Suppressor macrophage (primary cell): ENCODE measurements at regions not wholly inside any gene's neighbourhood (a gene's known extent, or its start where the extent isn't known, plus 50 kb on each side); places are given as distances from the start of the nearest gene placed in this dataset.
A peak's percentile ranks its signal among the peaks of the same experiment; 100 is the strongest.
"Not testable (repeated sequence)": the region's sequence is repeated elsewhere in the genome, so short reads cannot be mapped to it uniquely, and the experiment has no call there.

Experiments
- DNase-seq, 4 experiments: peaks; one replicate each; pipeline ENCODE4 v3.0.0-alpha.2; 2020 to 2022

DNA sequence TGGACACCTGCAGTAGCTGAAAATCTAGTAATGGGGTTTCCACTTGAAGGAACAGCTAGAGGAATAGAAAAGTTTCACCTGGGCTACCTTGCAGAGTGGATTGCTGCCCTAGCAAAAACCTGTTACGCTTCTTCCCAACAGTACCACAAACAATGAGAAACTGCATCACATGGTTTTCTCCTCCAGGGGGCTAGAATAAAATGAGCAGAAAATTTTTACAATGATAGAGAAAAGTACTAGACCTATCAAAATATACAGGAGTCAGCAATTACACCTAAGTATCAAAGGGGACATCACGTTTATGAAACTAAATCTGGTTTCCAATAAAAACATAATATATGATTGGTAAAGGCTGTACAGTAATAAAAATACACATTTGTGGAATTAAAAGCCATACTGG, 423.1 kb upstream of the PITX2 start:
- DNase-seq: no peak

DNA sequence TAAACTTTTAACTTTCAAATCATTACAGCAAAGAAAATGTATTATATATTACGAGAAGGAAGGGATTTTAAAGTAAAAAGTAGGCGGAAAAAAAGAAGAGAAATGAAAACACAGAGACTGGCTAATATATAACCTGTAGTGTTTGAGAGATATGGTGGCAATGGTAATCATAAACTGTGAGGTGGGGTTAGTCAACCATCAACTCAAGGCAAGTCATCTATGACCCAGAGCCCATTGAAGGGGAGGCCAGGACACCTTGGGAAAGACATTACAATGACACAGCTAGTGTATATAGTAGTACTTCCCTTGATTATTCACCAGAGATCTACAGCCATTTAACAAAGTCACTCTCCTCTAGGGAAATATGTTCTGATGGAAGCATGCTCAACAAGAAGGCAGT, 423.9 kb upstream of the PITX2 start:
- no peak for DNase-seq

DNA sequence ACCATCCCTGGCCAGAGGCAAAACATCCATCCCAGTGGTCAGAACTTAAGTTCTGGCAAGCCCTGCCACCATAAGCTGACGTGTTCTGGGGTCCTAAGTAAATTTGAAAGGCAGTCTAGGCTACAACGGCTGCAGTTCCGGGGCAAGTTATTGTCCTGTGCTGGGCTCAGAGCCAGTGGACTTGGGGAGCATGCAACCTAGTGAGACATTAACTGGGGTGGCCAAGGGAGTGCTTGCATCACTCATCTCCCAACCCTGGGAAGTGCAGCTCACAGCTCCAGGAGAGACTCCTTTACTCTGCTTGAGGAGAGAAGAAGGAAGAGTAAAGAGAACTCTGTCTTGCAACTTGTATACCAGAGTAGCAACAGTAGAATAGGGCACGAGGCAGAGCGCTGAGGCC, 425.4 kb upstream of the PITX2 start:
- no peak for DNase-seq

DNA sequence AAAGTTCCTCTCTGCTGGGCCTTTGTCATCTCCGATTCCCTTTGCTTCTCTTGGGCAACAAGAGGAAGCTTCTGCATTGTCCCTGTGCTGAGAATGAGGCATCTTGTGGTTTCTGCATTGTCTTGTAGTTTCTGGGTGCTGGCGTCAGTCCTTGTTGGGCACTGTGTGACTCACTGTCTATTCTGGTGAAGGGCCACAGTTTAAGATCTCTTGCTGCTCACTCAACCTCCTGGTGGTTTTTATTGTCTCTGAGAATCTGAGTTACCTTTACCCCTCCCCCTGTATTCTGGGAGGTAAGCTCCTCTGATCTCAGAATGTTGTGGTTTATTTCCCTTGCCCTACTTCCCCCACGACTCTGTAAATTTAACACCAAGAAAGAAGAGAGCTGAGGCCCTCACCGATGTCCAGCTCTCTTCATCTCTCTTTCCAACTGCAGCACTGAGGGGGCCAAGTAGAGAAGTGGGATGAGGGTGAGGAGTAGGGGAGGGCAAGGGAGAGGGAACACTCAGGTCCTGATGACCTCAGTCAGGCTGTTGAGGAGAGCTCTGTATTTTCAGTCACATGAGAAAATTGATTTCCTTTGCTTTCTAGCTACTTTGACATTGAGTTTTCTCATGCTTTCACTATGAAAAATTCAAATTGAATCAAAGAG, 441.6 kb upstream of the PITX2 start:
- peak in 1 of 4 experiments; percentile 1 for DNase-seq

DNA sequence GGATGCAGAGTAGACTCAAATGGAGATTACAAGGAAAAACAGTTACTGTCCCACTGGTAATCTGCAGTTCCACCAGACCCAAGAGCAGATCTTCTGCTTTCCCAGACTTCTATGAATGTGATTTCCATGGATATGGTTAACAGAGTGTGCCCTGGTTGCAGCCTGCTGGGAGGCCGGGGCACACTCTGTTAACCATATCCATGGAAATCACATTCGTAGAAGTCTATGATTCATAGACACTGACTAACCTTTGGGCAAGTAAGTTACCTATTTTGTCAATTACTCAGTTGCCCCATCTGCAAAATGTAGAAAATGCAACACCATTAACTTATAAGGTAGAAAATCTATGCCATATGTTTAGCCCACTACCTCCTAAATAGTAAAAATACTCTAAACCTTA, 443.1 kb upstream of the PITX2 start:
- DNase-seq: no peak

DNA sequence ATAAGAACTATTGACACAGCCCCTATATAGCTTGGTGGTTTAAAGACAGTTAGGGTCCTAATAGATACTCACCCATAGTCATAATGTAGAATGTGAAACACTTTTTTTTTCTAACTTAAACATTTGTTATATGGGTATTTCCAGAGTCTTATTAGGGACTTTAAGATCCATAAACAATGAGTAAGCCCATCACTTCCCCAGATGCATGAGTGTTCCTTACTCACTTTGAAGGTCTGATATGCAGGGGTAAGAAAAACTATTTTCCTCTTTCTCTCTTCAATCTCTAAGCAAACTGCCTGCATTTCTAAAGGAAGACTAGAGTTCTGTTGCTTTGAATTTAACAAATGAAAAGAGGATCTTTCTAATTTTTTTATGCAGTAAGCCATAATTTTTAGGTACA, 443.6 kb upstream of the PITX2 start:
- no peak for DNase-seq

DNA sequence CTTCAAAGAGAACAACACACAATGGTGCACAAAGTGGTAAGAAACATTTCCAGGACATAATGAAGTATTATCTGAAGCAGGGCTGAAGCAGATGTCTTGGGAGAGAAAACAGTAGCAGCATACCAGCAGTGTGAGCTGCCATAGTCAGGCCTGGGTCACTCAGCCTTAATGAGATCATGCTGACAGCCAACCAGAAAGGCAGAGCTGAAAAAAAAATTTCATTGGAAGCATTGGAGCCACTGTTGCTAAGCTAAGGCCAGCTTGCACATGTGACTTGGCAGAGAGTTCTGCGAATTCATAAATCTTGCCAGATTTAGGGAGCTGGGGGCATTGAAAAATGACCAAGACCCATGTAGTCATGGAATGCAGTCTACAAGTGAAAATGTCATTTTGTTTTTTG, 444.0 kb upstream of the PITX2 start:
- DNase-seq: no peak

DNA sequence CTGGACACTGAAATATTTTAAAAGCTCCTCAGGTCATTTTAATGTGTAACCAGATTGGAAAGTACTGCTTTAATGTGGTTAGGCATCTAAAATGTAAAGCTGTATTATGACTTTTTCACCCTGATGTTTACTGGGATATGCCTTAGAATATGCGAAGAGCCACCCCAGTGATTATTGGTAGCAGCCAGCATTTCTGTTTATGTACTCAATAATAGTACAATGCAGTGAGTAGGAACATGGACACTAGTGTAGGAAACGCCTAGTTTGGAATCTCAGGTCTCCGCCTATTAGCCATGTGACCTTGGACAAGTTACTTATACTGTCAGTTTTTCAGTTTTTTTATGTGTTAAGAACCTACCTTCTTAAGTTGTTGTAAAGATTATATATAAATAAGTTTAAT, 446.0 kb upstream of the PITX2 start:
- DNase-seq: no peak

DNA sequence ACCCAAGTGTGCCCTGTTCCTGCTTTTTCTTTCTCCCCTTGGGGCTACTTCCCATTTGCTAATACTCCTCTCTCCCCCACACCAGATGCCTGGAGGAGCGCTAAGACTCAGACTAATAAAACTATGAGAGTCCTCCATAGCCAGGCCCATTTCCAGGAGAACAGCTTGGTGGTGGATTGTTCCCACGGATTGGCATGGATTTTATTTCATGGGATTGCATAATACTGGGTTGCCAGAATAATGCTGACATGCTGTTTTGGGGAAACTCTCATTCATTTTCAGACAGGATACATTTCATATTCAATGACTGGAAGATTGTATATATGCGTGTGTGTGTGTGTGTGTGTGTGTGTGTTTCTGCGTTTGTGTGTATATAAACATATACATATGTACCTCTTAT, 447.5 kb upstream of the PITX2 start:
- DNase-seq: no peak

DNA sequence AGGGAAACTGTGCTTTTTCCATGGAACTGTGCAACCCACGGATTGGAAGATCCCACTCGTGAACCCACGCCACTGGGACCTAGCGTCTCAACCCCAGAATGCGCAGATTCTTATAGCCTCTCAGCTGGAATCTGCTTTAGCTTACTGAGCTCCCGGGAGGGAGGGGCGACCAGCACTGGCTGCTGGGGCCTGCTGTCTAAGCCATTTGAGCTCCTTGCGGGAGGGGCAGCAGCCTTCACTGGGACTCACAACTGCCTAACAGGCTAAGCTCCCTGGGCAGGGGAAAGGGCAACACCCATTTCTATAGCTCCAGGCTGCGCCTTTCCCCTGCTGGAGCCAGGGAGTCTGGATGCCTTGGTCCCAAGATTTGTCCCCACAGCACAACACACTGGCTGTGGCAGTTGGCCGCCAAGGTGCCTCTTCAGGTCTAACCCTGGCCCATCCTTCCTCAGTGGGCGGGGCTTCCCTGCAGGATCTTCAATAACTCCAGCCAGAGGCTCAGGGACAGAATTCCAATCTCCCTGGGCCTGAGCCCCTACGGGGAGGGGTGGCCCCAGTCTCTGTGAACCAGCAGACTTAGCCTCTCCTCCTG, 451.7 kb upstream of the PITX2 start:
- no peak for DNase-seq

DNA sequence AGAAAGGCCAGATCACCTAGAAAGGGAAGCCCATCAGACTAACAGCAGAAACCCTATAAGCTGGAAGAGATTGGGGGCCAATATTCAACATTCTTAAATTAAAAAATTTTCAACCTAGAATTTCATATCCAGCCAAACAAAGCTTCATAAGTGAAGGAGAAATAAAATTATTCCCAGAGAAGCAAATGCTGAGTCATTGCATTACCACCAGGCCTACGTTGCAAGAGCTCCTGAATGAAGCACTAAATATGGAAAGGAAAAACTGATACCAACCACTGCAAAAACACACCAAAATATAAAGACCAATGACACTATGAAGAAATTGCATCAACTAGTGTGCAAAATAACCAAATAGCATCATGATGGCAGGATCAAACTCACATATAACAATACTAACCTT, 453.4 kb upstream of the PITX2 start:
- not testable (repeated sequence) for DNase-seq

DNA sequence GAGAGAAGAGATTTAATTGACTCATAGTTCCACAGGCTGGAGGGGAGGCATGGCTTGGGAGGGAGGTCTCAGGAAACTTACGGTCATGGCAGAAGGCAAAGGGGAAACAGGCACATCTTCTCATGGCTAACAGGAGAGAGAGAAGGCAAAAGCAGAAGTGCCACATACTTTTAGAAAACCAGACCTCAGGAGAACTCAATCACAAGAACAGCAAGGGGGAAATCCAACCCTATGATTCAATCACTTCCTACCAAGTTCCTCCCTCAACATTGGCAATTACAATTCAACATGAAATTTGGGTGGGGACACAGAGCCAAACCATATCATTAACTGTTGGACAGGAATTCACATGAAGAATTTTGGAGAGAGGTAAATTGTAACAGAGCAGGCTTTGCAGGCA, 485.3 kb upstream of the PITX2 start:
- DNase-seq: no peak

DNA sequence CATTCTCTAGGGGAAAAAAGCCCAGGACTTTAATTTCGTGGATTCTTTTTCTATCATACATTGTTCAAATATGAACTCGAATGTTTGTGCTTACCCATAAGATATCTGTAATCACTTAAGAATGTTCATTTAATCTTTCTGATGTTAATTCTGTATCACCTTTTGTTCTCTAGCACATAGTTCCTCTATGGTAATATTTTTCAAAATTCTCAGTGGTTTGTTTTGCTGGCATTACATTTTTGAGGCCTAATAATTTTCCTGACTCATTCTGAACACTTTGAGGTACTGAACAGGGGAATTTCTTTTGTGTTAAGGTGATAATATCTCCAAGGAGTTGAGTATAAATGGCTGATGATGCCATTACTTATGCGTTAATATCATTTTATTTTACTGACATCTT, 490.7 kb upstream of the PITX2 start:
- no peak for DNase-seq

DNA sequence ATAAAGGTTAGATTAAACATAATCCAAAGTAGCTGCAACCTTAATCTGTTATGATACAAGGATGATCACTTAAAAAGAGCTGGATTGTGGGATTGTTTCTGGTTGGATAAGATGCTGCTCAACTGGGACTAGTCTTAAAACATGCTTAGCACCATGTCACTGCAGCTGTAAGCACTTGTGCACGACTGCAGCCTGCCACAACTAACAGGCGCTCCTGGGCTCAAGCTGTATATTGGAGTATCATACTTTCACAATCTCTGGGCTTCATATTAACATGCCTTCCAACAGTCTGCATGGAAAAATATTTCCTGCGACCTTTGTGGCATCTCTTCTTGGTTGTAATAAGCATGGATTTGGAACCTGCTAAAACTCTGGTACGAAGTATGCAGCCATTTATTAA, 493.0 kb upstream of the PITX2 start:
- no peak for DNase-seq

DNA sequence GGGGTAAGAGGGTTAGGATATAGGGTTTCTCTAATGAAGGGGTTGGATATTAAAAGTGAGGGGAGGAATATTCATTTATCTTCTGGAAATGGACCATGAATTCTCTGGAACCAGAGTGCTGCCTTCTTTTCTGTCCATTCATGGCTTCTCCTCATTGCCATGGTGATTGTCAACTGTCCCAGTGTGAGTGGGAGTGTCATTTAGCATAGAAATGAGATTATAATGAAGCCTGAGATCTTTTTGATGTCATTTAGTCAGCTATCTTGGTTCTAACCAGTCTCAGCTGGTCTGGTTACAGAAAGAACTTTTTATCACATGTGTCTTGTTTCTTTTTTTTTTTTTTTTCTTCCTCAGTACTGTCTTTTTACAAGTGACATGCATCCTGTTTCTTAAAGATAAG, 497.3 kb upstream of the PITX2 start:
- DNase-seq: no peak

DNA sequence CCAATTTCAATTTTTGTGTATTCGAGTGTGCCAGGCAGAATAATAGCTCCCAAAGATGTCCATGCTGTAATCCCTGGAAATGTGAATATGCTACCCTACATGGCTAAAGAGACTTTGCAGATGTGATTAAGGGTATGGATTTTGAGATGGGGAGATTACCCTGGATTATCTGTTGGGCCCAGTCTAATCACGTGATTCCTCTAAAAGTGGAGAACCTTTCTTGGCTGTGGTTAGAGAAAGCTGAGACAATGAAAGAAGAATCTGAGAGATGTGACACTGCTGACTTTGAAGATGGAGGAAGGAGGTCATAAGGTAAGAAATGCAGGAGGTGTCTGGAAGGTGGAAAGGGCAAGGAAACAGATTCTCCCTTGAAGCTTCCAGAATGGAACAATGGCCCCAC, 503.5 kb upstream of the PITX2 start:
- DNase-seq: no peak

DNA sequence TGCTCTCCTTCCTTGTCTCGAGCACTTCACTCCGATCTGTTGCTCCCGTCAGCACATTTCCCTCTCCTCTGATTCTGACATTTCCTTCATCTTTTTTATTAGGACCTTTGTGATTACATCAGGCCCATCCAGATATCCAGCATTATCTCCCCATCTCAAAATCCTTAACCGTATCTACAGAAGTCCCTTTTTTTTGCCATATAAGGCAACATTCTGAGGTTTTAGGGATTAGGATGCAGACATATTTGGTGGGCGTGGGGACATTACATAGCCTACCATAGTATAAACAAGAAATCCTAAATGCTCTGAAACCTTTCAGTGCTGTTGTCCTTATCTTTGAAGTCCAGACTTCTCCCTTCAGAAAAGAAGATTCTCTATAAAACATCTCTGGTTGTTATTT, 505.0 kb upstream of the PITX2 start:
- DNase-seq: no peak

DNA sequence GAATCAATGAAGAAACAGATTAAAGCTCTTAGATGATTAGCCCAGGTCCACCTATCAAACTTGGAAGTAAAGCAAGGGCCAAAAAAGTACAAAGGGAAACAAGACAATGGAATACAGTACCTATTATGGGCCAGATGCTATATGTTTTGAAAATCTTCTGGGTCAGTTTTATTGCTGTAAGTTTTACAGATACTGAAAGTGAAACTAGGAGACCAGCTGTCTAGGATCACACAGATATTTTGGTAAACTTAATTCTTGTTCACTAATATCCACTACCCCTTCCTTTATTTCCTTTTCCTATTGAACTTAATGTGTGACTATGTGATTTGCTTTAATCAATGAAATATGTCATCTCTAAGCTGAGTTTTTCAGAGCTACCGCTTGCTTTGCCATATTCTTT, 505.4 kb upstream of the PITX2 start:
- no peak for DNase-seq

DNA sequence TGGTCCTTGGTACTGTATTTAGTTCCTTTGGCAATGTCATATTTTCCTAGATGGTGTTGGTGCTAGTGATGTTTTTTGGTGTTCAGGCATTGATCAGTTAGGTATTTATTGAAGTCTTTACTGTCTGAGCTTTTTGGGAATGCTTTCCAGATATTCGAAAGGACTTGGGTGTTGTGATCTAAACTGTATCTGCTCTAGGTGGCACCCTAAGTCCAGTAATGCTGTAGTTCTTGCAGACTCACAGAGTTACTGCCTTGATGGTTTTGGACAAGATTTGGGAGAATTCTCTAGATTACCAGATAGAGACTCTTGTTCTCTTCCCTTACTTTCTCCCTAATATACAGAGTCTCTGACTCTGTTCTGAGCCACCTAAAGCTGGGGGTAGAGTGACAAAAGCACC, 513.6 kb upstream of the PITX2 start:
- no peak for DNase-seq

DNA sequence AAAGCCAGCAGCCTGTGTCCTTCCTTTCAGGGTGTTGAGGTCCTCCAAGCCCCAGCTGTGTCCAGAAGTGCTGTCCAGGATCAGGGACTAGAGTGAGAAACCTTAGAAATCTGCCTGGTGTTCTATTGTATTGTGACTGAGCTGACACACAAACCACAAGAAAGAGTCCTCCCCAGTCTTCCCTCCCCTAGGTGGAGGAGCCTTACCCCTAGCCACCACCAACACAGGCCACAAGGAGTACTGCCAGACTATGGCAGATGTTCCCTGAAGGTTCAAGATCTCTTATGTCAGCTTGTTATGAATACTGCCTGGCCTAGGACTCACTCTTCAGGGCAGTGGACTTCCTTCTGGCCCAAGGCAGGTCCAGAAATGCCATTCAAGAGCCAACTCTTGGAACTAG, 514.1 kb upstream of the PITX2 start:
- no peak for DNase-seq

DNA sequence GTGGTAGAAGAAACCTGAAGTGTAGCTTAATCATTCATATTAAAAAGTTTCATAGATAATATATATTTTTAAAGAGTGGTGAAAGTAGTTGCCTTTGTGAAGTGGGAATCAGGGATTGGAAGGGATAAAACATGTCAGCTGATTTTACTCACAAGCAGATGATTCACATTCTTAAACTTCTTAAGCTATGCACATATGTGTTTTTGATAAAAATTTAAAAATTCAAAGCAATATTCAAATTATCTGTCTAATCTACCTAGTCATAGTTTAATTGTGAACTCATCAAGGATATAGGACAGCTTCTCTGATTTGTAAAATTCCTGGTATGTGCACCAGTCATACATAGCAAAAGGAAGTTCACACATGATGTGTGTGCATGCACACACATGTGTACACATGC, 520.6 kb upstream of the PITX2 start:
- DNase-seq: no peak

DNA sequence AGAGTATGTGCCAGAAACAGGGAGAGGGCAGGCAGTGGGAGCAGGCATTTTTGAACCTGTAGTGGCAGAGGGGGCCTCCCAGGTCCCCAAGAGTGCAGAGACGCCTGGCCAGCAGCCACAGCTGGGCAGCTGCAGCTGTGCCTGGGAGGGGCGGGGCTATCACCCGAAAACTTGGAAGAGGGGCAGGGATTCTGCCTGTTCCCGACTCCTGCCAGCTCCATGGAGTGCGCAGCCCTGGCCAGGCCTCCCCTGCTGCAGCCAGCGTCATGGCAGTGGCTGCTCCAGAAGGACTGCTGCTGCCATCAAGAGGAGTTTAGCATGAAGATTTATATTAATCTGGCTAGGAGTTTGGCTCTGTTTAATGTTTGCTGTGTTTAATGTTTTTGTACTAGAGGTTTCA, 532.1 kb upstream of the PITX2 start:
- DNase-seq: no peak

DNA sequence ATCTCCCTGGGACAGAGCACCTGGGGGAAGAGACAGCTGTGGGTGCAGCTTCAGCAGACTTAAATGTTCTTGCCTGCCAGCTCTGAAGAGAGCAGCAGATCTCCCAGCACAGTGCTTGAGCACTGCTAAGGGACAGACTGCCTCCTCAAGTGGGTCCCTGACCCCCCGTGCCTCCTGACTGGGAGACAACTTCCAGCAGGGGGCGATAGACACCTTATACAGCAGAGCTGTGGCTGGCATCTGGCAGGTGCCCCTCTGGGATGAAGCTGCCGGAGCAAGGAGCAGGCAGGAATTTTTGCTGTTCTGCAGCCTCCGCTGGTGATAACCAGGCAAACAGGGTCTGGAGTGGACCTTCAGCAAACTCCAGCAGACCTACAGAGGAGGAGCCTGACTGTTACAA, 541.7 kb upstream of the PITX2 start:
- DNase-seq: not testable (repeated sequence)

DNA sequence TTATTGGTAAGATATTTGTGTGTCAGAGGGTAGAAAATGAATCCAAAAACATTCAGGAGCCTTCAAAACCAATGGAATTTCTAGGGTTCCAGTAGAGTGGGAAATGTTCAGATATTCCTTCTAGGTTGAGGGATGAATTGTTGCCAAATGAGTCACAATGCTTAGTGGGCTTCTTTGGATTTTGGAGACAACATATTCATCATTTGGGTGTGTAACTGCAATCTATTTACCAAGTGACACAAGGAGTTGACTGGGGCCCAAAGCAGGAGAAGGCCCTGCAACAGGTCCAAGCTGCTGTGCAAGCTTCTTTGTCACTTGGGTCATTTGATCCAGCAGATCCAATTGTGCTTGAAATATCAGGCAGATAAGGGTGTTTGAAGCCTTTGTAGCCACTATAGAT, 551.5 kb upstream of the PITX2 start:
- no peak for DNase-seq

DNA sequence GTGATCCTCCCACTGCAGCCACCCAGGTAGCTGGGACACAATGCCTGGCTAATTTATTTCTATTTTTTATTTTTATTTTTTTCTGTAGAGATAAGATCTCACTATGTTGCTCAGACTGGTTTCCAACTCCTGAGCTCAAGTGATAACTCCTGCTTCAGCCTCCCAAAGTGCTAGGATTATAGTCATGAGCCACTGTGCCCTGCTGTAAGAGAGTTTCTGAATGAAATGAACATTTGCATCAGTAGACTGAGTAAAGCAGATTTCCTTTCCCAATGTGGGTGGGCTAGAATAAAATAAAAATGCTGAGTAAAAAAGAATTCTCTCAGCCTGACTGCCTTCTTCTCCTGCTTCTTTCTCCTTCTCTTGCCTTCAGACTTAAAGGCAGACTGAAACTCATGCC, 555.4 kb upstream of the PITX2 start:
- no peak for DNase-seq
